ENCODE measurements at regions not wholly inside any gene's neighbourhood (a gene's known extent, or its start where the extent isn't known, plus 50 kb on each side); places are given as distances from the start of the nearest gene placed in this dataset.
"Not testable (repeated sequence)": the region's sequence is repeated elsewhere in the genome, so short reads cannot be mapped to it uniquely, and the experiment has no call there.

DNA sequence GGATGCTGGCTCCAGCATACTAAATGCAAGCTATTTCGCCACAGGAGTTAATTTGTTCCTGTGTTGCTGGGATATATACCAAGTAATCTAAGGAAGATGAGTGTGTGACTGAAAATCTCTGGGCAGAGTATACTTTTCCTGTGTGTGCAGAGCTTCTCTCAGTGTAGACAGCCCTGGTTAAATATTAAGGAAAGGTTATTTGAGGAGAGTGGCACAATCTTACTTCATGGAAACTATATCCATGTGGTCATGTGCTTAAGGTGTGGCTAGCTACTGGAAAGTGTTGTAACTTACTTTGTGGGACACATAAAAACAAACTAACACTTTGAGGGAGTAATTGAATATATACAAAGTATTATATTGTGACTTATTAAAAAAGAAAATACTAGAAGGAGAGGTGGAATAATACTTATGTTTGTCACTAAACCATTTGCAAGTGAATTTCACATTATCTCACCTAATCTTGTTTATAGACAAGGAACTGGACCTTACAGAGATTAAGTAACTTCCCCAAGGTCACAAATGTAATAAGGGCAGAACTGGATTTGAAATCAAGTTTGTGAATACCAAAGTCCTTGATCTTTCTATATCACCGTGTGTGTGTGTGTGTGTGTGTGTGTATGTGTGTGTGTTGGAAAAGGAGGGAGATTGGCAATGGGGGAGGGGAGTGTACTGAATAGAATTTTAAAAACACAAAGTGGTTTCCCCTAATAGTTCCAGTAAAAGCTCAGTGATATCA is 408.2 kb upstream of the NR3C2 start:
- DNase-seq = peak; percentile 34

DNA sequence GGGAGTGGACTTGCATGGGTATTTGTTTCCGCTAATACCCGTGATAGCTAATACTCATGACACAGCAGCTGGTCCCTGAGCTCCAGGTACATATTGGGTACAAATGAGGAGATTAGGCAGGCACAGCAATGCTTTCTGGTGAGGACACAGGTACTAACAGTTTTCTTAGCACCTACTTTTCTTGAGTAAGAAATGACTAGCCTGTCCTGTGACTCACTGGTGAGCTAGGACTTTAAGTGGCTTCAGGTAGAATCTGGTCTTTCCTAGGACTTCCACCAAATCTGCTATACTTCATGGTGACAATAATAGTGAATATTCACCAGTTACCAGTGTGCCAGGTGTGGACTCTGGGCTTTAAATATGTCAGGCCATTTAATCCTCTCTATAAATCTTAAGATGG is 407.4 kb upstream of the NR3C2 start:
- no peak for DNase-seq

DNA sequence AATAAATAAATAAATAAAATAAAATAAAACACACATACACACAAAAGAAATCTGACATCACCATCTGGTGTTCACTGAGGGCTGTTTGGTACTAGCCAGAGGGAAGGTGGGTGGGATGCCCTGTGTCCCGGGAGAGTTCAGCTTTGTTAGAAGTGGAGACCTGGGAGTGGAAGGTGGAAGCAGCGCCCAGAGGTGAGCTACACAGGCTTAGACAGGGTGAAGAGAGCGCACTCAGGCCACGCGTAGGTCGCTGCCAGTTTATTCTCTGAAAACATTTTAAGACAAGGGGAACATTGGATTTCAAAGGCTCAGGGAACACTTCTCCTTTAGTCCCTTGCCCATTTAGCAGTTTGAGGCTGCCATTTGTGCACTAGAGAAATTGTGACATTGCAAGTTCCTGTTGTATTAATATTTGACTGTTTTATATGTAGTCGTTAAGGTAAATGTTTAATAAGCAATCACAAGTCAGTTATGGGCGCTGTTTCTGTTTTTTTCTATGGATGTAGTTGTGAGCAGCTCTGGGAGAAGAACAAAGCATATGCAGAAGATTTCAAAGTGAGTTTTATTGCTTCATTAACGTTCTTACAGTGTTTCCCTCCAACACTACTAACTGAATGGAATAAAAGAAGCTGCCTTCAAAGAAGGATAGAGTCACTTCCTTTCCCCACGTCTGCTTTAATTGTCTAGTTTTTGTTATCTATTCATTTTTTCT is 405.5 kb upstream of the NR3C2 start:
- no peak for DNase-seq

DNA sequence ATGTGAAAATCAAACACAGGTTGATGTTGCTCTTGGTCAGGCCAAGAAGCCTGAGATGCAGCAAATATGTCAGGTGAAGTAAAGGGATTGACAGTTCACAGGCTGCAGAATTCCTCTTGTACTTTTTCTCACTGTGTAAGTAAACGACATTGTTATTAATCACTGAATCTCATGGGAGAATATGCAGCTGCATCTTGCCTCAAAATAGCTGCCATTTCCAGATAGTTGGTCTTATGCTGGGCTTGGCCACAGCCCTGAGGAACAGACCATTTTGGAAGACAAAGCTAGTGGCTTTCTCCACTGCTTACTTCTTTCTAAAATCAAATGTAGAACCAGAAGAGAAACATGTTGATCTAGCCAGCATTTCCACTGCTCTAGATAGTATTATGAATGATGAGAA is 403.4 kb upstream of the NR3C2 start:
- no peak for DNase-seq

DNA sequence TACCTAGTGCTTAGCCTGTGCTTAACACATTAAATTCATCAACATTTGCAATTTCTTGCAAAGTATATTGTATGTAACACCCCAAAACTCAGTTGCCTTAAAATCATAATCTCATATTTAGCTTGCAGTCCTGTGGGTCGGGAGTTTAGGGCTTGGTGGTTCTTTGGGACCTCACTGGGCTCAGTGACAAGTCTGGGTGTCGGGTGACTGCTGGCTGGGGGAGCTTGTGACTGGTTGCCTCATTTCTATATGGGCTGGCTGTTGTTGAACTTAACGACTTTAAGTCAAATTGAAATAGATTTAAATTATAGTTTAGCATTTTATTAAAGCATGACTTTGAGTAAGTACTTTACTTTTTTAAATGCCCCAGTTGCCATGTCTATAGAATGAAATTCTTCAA is 401.4 kb upstream of the NR3C2 start:
- no peak for DNase-seq

DNA sequence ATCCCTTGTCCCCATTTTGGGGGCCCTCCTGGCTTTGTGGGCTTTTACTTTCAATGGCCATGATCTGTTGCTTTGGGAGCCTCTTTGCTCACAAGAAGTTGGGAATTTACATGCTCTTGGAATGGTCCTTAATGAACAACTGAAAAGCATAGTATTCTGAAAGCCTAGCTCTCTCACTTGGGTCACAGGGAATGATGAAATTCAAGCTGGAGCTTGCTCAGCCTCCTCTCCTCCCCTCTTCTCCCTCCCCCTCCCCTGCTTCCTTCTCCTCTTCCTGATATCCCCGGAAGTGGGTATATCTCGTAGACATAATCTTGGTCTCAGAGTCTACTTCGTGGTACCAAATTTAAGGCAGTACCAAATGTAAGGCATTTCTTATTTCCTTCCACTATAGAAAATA is 400.6 kb upstream of the NR3C2 start:
- DNase-seq = no peak

DNA sequence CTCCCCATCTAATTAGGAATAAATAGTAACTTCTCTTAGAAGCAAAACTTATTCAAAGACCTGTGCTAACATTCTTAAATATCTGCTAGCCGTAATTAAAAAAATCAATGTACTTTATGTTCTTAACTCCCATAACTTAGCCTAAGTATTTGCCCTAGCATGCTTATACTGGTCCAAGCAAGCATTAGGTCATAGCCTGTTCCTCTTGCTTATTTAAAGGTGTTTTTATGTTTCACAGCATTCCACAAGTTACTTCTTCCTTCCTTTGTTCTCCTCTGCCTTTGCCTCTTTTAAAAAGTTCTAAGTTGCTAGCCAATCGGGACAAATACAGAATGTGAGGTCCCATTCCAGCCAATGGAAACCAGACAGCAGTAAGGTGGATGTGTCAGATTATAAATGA is 395.4 kb upstream of the NR3C2 start:
- DNase-seq = not testable (repeated sequence)

DNA sequence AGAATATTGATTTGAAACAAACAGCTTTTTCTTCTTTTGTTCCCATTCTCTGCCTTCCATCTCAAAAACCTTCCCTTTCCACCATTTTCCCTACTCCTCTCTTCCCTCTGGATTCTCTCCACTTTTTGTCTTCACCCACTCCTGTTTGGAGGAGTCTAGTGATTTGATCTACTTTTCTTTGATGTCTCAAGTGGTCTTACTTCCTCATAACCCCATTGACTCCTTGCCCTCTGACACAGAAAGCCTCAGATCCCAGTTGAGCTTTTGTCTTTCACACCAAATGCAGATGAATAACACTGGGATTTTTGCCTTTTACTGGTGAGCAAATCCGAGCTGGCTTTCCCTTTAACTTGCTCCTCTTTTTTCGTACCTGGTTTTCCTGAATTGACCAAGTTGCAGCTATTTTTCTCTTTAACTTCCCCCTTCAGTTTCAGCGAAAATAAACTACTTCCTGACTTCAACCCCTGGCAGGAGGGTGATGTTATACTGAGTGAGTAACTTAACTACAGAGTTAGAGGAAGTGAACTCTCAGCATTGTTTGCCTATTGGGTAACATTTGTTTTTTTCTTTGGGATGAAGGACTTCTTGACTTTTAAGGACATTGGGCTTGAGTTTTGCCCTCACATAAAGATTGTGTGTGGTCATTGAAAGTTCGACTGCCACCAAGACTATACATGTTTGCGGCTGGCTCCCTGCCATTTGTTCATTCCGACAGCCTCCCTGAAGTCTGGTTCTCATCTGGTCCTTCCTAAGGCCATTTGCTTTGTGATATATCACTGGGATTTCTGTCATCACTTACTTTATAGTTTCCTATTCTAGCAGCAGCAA is 392.8 kb upstream of the NR3C2 start:
- peak; percentile 64 for DNase-seq

DNA sequence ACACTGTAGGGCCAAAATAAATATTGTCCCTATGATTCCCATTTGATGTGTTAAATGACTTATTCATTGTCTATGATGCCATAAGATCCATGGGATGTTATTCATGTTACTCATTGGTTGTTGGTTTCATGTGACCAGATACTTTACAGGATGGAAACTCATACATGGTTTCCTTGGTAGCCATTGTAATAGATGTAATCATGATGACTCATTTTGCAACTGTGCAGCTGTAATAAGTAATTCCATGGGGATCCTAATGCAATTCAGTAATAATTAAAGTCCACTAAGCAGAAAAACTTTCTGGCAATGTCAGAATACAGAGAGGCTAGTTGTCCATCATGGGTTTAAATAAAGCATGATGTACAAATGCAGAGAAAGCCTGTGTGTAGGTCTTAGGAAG is 389.7 kb upstream of the NR3C2 start:
- DNase-seq = peak; percentile 73

DNA sequence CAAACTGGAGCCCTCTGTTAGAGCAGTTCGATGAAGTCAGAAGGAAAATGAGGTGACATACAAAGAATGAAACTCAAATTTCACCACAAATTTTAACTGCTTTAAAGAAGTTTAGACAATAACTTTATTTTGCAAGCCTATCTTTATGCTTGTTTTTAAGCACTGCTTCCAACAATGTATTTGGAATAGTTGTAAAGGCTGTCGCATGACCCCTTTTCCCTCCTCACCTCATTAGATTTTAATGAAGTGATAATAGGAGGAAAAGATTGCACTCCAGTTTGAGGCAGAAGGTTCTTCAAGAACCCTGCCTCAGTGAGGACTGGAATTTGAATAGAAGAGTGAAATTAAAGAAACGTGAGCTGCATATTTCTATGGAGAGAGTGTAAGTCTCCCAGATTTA is 386.1 kb upstream of the NR3C2 start:
- no peak for DNase-seq

DNA sequence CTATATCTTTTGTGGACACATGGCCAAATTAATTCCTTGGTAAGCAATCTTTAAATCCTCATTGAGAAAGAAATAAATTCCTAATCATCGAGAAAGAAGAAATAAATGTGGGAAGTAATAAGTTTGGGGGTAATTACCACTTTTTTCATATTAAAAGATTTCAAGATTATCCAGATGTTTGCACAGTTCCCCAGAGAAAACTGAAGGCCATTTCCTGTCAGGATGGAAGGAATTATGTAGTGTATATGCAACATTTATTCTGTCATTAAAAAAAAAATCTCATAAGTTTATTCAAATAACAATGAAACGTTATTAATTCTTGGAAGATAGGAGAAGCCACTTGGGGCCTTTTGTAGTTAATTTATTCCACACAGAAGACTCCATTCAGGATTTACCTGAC is 385.6 kb upstream of the NR3C2 start:
- DNase-seq = no peak

DNA sequence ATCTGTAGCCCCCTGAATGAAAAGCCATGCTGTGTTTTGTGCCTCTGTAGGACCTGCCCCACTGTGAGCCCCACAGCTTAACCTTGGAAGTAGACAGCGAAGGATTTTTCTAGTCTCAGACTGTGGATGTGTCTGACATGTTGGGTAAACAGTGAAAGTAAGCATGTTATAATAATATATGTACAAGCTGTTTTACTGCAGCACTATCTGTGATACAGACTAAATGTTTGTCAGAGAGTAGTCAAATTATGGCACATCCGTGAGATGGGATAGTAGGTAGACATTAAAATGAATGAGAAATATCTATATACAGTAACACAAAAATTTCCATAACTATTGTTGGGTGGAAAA is 381.2 kb upstream of the NR3C2 start:
- no peak for DNase-seq

DNA sequence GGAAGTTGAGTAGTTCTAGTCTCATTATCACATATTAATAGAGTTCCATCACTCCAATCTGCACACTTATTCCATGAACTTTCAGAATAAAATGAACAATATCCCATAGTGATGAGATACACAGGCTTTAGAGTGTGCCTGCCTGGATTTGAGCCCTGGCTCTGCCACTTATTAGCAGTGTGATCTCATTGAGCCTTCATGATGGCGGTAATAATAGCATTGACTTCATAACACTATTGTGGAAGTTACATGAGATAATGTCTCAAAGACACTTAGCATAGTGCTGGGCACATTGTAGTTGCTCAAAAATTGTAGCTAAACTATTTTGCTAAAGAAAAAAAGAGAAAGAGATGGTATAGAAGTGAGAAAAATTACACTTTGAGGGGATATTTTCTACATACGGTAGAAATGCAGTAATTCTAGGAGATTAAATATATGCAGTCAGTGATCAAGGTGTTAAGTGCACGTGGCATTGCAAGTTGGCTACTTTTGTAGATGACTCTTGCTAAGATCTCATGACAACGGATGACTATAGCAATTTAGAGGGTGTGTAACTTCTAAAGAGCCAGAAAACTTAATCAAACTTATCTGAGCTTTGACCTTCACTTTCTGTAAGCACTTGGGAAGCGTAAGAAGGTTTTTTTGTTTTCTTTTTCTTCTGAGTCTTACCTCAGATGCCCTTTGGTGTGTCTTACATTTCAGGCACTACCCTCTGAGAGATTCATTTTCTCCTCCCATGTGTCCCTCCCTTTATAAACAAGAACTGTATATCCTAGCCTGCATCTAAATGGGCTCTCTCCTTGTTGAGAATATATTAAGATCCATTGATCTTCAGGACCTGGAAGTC is 380.6 kb upstream of the NR3C2 start:
- no peak for DNase-seq

DNA sequence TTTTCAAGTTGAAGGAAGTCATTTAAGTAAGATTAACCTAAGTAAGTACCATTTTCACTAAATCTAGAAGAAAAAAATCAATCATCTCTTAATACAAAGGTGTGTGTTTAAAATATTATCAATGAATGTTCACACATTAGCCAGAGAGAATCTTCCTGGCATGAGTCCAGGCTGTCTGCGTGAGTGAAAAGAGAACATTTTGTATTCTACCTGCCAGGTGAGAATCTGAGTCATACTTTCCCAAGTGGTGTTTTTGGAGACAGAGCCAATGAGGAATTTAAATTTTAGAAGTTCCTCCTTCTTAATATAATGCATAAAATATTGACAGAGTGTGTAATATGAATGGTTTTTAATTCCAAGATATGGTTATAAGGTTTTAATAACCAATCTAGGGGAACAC is 371.8 kb upstream of the NR3C2 start:
- DNase-seq = peak; percentile 51

DNA sequence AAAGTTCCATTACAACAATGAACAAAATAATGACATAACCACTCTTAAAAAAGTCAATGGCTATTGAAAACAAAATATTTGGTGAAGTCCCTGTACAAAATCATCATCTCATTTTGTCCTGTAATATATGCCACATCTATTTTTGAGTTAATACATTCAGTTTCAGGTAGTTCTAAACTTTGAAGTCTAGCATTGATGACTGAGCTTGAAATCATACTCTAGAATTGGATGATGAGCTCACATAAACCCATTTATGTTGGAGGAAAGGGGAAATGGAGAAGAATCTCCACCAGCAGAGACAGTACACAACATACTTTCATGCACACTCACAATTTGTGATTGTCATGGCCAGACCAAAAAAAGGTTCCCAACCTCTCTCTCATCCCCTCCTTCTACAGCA is 371.1 kb upstream of the NR3C2 start:
- no peak for DNase-seq

DNA sequence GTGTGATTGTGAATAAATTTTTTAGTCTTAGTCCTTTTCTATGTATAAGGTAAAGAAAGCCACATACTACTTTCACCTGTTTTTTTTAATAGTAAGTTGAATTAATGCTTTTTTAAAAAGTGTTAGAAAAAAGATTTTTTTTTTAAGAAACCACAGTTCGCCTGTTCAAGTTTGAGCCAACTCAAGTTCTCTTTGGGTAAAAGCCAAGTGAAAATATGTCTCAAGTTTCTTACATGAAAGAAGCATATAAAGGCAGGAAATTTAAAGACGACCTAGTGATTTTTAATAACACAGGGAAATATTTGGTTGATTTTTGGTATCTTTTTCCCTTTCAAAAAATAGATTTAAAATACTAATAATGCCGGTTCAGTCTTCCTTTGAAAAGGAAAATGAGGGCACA is 369.9 kb upstream of the NR3C2 start:
- DNase-seq = no peak

DNA sequence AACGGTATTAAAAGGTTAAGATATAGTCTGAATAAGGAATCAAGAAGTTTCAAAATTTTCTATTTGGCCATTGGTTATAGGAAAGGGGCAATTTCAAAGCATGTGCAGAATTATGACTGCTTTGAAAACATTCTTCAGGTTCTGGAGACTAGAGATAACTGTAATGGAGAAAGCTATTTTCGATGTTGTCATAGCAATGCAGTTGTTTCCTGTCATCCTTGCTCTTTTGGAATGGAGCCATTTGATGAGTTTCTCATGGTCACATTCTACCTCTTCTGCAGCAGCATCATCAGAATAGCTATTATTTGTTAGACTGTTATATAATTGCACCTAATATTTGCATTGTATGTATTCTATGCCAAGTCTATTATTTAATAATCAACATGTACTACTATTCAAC is 368.2 kb upstream of the NR3C2 start:
- DNase-seq = no peak

DNA sequence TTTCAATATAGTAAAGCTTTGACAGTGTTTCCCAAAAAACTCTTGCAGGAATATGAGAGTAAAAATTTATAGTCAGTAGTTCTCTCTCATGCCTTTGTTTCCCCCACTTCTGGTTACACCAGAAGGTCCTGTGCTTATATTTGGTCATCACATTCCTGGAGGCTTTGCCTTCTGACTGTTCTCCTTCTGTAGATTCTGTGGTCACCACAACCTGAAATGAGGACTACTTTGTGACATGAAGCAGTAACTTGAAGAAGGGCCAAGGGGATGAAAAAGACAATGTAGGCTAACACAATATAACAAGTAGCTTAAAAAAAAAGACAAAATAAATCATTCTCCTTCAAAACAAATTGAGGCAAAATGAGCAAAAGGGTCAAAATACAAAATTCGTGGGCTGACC is 366.2 kb upstream of the NR3C2 start:
- DNase-seq = no peak

DNA sequence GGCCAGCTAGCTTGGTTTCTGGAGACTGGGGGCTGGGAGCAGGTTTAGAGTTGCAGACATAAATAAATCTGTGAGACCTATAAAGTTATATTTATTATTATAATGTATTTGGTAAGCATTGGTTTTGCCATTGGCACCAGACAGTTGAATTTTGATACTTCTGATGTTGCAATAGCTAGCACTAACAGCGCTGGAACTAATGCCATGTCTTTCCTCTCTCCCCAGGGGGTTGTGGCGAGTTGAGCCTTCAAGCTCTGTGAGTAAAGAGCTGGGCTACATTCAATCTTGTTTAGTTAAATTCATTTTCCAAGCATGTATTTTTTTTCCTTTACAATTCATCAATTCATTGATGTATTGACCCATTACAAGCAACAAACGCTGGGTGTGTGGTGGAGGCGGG is 358.7 kb upstream of the NR3C2 start:
- no peak for DNase-seq

DNA sequence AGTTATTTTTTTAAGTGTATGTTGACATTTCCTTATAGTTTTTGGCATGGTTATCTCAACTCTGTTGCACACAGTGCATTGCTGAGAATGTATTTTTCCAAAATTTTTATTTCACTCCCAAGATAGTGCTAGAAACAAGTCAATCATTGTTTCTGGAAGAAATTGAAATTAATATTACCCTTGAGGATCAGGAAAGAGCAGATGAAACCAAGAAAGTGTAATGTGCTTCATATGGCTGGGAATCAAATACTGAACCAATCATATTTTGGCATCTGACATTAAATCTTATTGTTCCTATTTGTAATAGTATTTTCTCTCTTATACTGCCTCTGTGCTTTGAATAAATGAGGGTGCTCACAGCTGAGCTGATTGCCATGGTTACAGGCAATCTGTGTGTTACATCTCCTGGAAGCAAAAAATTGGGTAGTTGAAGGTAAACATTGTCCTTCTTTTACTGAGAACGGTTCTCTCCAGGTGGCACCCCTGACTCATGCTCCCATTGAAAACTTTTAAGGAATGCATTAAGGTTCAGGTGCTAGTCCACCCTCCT is 358.2 kb upstream of the NR3C2 start:
- DNase-seq = no peak

DNA sequence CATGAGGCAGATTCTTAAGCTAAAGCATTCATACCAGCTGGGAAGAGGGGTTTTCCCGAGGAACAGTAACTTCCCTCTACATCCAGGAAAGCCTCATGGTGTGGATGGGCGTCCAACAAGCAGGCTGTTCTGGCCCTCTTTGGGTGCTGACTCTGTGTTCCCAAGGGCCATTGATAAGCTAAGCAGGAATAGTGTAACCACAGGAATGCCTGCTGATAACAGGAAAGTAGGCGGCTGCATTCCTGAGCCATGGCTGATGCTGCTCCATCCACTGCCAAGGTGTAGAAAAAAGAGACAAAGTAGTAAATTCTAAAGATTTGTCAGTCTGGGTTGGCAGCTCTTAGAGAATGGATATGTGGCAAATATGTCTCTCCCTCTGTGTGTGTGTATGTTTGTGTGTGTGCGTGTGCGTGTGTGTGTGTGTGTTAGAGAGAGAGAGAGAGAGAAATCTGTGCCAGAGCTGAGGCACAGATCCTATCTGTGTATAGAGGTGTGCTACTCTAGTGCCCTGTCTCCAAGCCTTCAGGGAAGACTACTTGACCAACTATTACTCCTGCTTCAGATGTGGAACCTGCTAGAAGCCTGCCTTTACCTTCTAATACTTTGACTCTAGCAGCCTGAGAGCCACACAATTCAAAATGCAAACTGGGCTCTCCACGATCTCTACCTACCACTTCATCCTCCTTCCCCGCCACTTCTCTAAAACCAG is 353.1 kb upstream of the NR3C2 start:
- DNase-seq = no peak

DNA sequence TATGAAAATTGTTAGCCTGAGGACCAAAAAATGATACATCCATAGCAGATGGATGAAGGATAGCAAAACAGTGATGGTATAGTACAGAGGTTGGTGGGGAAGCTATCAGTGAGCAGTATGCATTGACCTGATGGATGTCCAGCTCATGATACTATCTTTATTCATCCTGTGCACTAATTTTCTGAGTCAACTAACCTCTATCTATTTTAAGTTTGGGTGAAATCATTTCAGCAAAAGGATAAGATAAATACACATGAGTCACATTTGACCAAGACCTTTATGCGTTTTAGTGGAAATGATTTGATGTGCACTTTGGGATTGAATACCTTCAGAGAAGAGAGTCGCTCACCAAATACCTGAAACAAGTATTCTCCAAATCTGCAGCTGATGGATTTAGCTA is 351.0 kb upstream of the NR3C2 start:
- no peak for DNase-seq
